Ovary (tissue), 7 donors: ENCODE measurements at regions not wholly inside any gene's neighbourhood (a gene's known extent, or its start where the extent isn't known, plus 50 kb on each side); places are given as distances from the start of the nearest gene placed in this dataset.

ENCODE experiments used
- DNase-seq, 5 donors: peaks; one replicate each; pipeline ENCODE4 v3.0.0-alpha.2; 2019 to 2020
- H3K27ac ChIP-seq, 2 donors: fragments of 200-600 bp; one replicate each; pipeline versions ENCODE4 v1.5.1 to v1.8.0; 2019 to 2022
- H3K27me3 ChIP-seq: fragments of 200-600 bp; one replicate; pipeline ENCODE4 v1.8.0; 2022
- H3K36me3 ChIP-seq: fragments of 200-600 bp; sonication (generic); one replicate; pipeline ENCODE4 v1.5.1; 2019
- H3K4me1 ChIP-seq: one replicate; pipeline ENCODE4 v1.8.1; 2013; ENCODE audit warnings: mild to moderate bottlenecking, moderate library complexity; ENCODE audit not compliant: insufficient read depth
- H3K4me3 ChIP-seq: fragments of 200-600 bp; sonication (generic); one replicate; pipeline ENCODE4 v1.5.1; 2017
- H3K9me3 ChIP-seq, 2 donors: fragments of 200-600 bp in 1 of 2; sonication (generic) in 1 of 2; one replicate each; pipeline versions ENCODE4 v1.5.1 to v1.8.1; 2013 to 2019; ENCODE audit warnings: mild to moderate bottlenecking in 1 of 2, moderate library complexity in 1 of 2
- EP300 ChIP-seq: sonication (generic); formaldehyde crosslinking; IDR thresholded peaks from one replicate; pipeline ENCODE4 v1.6.1; 2017; ENCODE audit warnings: antibody characterized with exemption
- POLR2A ChIP-seq: fragments of 450-650 bp; IDR thresholded peaks from one replicate; pipeline ENCODE4 v1.6.1; 2017; ENCODE audit warnings: antibody characterized with exemption, mild to moderate bottlenecking, moderate library complexity
- WGBS, 3 donors: extraction: QIAGEN DNeasy Blood & Tissue Kit in 1 of 3; methylation state at CpG; one replicate each; pipeline versions ENCODE4 v1.1.5 to v1.1.7; 2013 to 2017; 5-methylcytosine and 5-hydroxymethylcytosine counted together
- intact Hi-C, 4 donors: fragments of 100-400 bp; cut with DNase I; formaldehyde crosslinking; loops; one replicate each; pipeline versions ENCODE4 v1.11.0 to v1.15.1; 2022 to 2023
- TF ChIP-seq, protein P1 (sequence below), 3 donors: fragments of 450-650 bp in 2 of 3; fragments of 200-600 bp in 1 of 3; IDR thresholded peaks; one replicate each; pipeline versions ENCODE4 v1.5.1 to v1.8.0; 2016 to 2022; ENCODE audit warnings: antibody characterized with exemption in 3 of 3, mild to moderate bottlenecking in 1 of 3
- donor health status: DM: no; HTN: no; CAD: no; lungs with moderate emphysema.
- donor health status: DM: no; HTN: no; CAD: no.
- donor health status: Bipolar disorder and iron deficiency.
- donor health status: DM: no; HTN: no; CAD: no.
- donor health status: DM: yes; HTN: yes; CAD: no.

DNA sequence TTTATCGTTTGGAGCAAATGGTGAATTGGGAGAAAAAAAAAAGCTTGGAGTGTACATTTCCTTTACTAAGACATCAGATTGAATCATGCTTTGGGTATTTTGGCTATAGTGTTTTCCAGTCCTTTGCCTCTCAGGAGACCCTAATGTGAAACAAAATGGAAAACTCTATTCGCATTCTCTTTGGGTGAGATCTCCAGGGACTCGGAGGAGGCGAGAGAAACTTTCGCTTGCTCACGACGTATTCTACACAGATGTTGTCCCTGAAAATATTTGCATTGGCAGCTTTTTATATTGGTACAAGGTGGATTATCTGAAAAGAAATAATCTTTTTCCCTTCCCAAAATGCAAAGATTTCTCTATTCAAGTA, 1240.1 kb upstream of the WWC1 start:
- Histone ChIP-seq H3K4me3 (no peak overlapping the region), H3K27me3 (no peaks in the 10 kb centered on the region), H3K36me3 (no peaks in the 10 kb centered on the region), H3K9me3 (no peaks in the 10 kb centered on the region), H3K4me1 (no peaks in the 10 kb centered on the region), H3K27ac (no peak overlapping the region)
- 66 to 73% (median 70%) methylated on average over 7 of the region's 7 CpGs for WGBS, 3 donors
- no peak for DNase-seq
- TF ChIP-seq EP300 (no peak), POLR2A (no peak)
- TF ChIP-seq, protein P1, sequence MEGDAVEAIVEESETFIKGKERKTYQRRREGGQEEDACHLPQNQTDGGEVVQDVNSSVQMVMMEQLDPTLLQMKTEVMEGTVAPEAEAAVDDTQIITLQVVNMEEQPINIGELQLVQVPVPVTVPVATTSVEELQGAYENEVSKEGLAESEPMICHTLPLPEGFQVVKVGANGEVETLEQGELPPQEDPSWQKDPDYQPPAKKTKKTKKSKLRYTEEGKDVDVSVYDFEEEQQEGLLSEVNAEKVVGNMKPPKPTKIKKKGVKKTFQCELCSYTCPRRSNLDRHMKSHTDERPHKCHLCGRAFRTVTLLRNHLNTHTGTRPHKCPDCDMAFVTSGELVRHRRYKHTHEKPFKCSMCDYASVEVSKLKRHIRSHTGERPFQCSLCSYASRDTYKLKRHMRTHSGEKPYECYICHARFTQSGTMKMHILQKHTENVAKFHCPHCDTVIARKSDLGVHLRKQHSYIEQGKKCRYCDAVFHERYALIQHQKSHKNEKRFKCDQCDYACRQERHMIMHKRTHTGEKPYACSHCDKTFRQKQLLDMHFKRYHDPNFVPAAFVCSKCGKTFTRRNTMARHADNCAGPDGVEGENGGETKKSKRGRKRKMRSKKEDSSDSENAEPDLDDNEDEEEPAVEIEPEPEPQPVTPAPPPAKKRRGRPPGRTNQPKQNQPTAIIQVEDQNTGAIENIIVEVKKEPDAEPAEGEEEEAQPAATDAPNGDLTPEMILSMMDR (IDR thresholded peaks at IDR 0.05) = no peak
- intact Hi-C loops = no loop called here

DNA sequence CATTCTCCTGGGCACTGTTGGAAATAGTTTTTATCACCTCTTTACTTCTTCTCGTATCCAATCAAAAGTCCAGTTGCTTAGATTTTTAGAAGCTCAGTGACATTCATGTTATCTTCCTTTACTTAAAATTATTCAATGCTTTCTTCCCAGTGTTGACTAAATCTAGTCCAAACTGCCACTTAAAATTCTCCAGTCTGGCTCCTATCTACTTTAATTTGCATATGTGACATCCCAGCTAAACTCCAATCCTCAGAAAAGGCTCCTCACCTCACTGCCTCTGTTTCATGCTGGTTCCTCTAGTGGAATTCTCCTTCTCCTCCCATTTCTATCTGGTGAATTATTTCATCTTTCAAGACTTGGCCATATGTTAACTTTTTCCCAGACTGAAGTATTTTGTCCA, 1238.7 kb upstream of the WWC1 start:
- WGBS, 3 donors = 67 to 82% (median 69%) methylated on average over 1 of the region's 1 CpG
- no peaks in the 10 kb centered on the region for H3K36me3 ChIP-seq
- intact Hi-C loops = no loop called here
- no peak for DNase-seq
- no peaks in the 10 kb centered on the region for H3K27me3 ChIP-seq
- TF ChIP-seq, protein P1 (IDR thresholded peaks at IDR 0.05) = no peak
- TF ChIP-seq POLR2A = no peak
- TF ChIP-seq EP300 = no peak
- no peak overlapping the region for H3K4me3 ChIP-seq
- no peak overlapping the region for H3K27ac ChIP-seq
- no peaks in the 10 kb centered on the region for H3K9me3 ChIP-seq
- H3K4me1 ChIP-seq = no peaks in the 10 kb centered on the region

DNA sequence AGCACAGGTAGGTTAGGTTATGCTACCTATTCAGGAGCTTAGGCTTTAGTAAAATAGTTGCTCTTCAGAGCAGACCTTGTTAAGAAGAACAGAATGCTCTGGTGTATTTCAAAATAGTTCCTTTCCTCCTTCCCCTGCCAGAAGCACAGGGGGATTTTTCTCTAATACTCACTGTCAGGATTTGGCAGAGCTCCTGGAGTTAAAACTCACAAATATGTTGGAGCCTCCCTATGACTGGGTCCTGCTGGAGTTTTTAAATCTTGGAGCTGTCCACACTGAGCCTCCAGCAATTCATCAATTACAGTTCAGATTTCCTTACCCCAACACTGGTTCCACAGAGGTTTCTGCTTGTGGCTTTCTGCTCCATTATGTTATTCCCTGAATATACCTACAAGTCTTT, 1233.8 kb upstream of the WWC1 start:
- H3K27ac ChIP-seq = no peak overlapping the region
- no peaks in the 10 kb centered on the region for H3K4me1 ChIP-seq
- intact Hi-C loops = no loop called here
- DNase-seq = no peak
- H3K4me3 ChIP-seq = no peak overlapping the region
- no peaks in the 10 kb centered on the region for H3K36me3 ChIP-seq
- no peaks in the 10 kb centered on the region for H3K27me3 ChIP-seq
- TF ChIP-seq EP300 (no peak), POLR2A (no peak)
- TF ChIP-seq, protein P1 (IDR thresholded peaks at IDR 0.05) = no peak
- no peaks in the 10 kb centered on the region for H3K9me3 ChIP-seq

DNA sequence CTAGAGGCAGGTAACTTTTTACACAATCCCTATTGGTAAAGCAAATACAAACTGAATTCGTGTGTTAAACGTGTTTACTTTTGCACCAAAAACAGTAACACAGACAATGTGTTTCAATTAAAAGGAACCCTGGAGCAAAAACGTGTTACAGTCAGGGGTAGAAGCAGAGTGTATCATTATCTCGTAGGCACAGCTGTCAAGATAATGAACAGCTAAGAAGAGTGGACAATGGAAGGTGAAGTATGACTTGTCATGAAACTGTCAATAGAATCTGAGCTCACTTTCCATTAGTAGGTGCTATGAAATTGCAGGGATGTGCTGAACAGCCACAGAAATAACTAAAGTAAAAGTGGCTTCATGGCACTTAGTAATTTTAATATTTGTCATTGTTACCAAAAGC, 1229.8 kb upstream of the WWC1 start:
- intact Hi-C loops = loop anchor here in 1 of 4 donors (5.0 kb wide), 1 partner anchor 1614 kb away; no protein-coding TSS in a partner anchor
- Histone ChIP-seq H3K27me3 (no peaks in the 10 kb centered on the region), H3K36me3 (no peaks in the 10 kb centered on the region), H3K4me3 (no peak overlapping the region), H3K27ac (no peak overlapping the region), H3K9me3 (no peaks in the 10 kb centered on the region), H3K4me1 (no peaks in the 10 kb centered on the region)
- WGBS, 3 donors = 47 to 60% (median 55%) methylated on average over 4 of the region's 4 CpGs
- TF ChIP-seq POLR2A (no peak), EP300 (no peak)
- TF ChIP-seq, protein P1 (IDR thresholded peaks at IDR 0.05) = no peak
- DNase-seq = no peak

DNA sequence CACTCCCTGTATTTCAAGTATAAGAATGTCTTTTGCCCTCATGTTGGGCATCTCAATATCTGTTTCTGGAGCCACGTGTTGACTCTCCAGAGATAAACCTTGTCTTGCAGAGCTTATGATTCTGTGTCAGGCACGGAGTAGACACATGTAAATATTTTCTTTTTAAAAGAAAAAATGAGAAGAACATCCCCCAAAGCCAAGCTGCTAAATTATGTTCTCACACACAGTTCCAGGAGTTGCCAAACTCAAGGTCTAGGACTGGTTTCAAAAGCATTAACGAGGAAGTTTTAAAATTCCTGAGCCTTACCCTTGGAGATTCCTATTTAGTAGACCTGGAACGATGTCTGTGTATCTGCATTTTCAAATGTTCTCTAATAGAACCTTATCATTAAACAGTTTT, 1228.3 kb upstream of the WWC1 start:
- 2 to 7% (median 4%) methylated on average over 4 of the region's 4 CpGs for WGBS, 3 donors
- Histone ChIP-seq H3K36me3 (no peaks in the 10 kb centered on the region), H3K4me3 (no peak overlapping the region), H3K4me1 (no peaks in the 10 kb centered on the region), H3K27ac (no peak overlapping the region), H3K27me3 (no peaks in the 10 kb centered on the region), H3K9me3 (no peaks in the 10 kb centered on the region)
- no peak for TF ChIP-seq EP300
- TF ChIP-seq POLR2A = no peak
- TF ChIP-seq, protein P1 (IDR thresholded peaks at IDR 0.05) = no peak
- intact Hi-C loops = loop anchor here in 1 of 4 donors (5.0 kb wide), 1 partner anchor 1616 kb away; no protein-coding TSS in a partner anchor
- no peak for DNase-seq
